ENCODE measurements at regions not wholly inside any gene's neighbourhood (a gene's known extent, or its start where the extent isn't known, plus 50 kb on each side); places are given as distances from the start of the nearest gene placed in this dataset.

GRCh38 chr5:102603670-102604069 is 104.9 kb upstream of the SLCO6A1 start:
- Mint-ChIP-seq H3K4me1 (no peaks in the 10 kb centered on the region), H3K9me3 (no peaks in the 10 kb centered on the region), H3K4me3 (no peak overlapping the region), H3K27me3 (ENCODE audit: low read depth, poor library complexity) (no peaks in the 10 kb centered on the region), H3K27ac (no peak overlapping the region), H3K36me3 (ENCODE audit: low read depth) (no peaks in the 10 kb centered on the region)
- TF ChIP-seq, protein P1, sequence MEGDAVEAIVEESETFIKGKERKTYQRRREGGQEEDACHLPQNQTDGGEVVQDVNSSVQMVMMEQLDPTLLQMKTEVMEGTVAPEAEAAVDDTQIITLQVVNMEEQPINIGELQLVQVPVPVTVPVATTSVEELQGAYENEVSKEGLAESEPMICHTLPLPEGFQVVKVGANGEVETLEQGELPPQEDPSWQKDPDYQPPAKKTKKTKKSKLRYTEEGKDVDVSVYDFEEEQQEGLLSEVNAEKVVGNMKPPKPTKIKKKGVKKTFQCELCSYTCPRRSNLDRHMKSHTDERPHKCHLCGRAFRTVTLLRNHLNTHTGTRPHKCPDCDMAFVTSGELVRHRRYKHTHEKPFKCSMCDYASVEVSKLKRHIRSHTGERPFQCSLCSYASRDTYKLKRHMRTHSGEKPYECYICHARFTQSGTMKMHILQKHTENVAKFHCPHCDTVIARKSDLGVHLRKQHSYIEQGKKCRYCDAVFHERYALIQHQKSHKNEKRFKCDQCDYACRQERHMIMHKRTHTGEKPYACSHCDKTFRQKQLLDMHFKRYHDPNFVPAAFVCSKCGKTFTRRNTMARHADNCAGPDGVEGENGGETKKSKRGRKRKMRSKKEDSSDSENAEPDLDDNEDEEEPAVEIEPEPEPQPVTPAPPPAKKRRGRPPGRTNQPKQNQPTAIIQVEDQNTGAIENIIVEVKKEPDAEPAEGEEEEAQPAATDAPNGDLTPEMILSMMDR (IDR thresholded peaks at IDR 0.05): no peak
- DNase-seq: no peak

GRCh38 chr5:102608414-102608813 is 109.6 kb upstream of the SLCO6A1 start:
- H3K4me1 Mint-ChIP-seq: no peaks in the 10 kb centered on the region
- no peak for DNase-seq
- no peaks in the 10 kb centered on the region for H3K9me3 Mint-ChIP-seq
- H3K27me3 Mint-ChIP-seq (ENCODE audit: low read depth, poor library complexity): peaks cover 4% of the 10 kb centered on the region
- TF ChIP-seq, protein P1 (IDR thresholded peaks at IDR 0.05): no peak
- no peak overlapping the region for H3K27ac Mint-ChIP-seq
- H3K36me3 Mint-ChIP-seq (ENCODE audit: low read depth): peaks cover 11% of the 10 kb centered on the region
- no peak overlapping the region for H3K4me3 Mint-ChIP-seq

DNA sequence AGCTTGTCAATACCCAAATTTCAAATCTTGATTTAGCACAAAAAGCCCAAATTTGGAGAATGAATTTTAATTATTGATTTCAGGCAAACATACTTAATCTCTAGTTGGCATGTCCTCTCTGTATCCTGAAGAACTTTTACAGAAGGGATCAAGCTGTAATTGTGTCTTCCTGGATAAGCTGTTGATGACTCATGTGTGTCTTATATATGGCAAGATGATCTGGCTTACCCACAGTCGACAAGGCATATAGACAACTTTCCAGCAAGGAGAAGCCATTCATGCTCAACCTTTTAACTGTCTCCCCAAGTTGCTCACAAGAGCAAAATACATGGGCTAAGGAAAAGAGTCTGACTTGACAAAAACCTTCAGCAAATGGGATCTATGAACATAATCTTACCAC is 112.5 kb upstream of the SLCO6A1 start:
- Mint-ChIP-seq H3K4me3 (no peak overlapping the region), H3K4me1 (no peaks in the 10 kb centered on the region), H3K36me3 (ENCODE audit: low read depth) (peaks cover 32% of the 10 kb centered on the region), H3K27ac (no peak overlapping the region), H3K27me3 (ENCODE audit: low read depth, poor library complexity) (peaks cover 4% of the 10 kb centered on the region), H3K9me3 (no peaks in the 10 kb centered on the region)
- TF ChIP-seq, protein P1 (IDR thresholded peaks at IDR 0.05): no peak
- DNase-seq: no peak

DNA sequence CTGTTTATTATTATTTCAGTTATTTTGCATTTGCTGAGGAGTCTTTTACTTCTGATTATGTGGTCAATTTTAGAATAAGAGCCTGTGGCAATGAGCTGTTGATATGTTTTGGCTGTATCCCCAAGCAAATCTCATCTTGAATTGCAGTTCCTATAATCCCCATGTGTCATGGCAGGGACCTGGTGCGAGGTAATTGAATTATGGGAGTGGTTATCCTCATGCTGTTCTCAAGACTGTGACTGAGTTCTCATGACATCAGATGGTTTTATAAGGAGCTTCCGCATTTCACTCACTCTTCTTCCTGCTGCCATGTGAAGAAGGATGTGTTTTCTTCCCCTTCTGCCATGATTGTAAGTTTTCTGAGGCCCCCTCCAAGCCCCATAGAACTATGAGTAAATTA is 114.9 kb upstream of the SLCO6A1 start:
- Mint-ChIP-seq H3K4me1 (no peaks in the 10 kb centered on the region), H3K36me3 (ENCODE audit: low read depth) (peaks cover 32% of the 10 kb centered on the region), H3K9me3 (no peaks in the 10 kb centered on the region), H3K27me3 (ENCODE audit: low read depth, poor library complexity) (peaks cover 4% of the 10 kb centered on the region), H3K27ac (no peak overlapping the region), H3K4me3 (no peak overlapping the region)
- DNase-seq: no peak
- TF ChIP-seq, protein P1 (IDR thresholded peaks at IDR 0.05): no peak

GRCh38 chr5:102617191-102618187 is 118.7 kb upstream of the SLCO6A1 start:
- no peak overlapping the region for H3K27ac Mint-ChIP-seq
- no peaks in the 10 kb centered on the region for H3K9me3 Mint-ChIP-seq
- H3K27me3 Mint-ChIP-seq (ENCODE audit: low read depth, poor library complexity): peaks cover 7% of the 10 kb centered on the region
- peaks cover 21% of the 10 kb centered on the region for H3K36me3 Mint-ChIP-seq (ENCODE audit: low read depth)
- no peaks in the 10 kb centered on the region for H3K4me1 Mint-ChIP-seq
- no peak for DNase-seq
- TF ChIP-seq, protein P1 (IDR thresholded peaks at IDR 0.05): no peak
- no peak overlapping the region for H3K4me3 Mint-ChIP-seq

GRCh38 chr5:102622262-102622661 is 123.5 kb upstream of the SLCO6A1 start:
- Mint-ChIP-seq H3K4me3 (no peak overlapping the region), H3K27me3 (ENCODE audit: low read depth, poor library complexity) (peaks cover 3% of the 10 kb centered on the region), H3K36me3 (ENCODE audit: low read depth) (no peaks in the 10 kb centered on the region), H3K27ac (no peak overlapping the region), H3K9me3 (no peaks in the 10 kb centered on the region), H3K4me1 (peaks cover 9% of the 10 kb centered on the region)
- no peak for DNase-seq
- TF ChIP-seq, protein P1 (IDR thresholded peaks at IDR 0.05): no peak

All from nephron progenitor cell (in vitro differentiated cells).